Prostate gland (tissue), 2 donors: ENCODE measurements at regions not wholly inside any gene's neighbourhood (a gene's known extent, or its start where the extent isn't known, plus 50 kb on each side); places are given as distances from the start of the nearest gene placed in this dataset.

ENCODE experiments used
- POLR2A ChIP-seq: fragments of 450-650 bp; IDR thresholded peaks from one replicate; pipeline ENCODE4 v1.6.1; 2016; ENCODE audit warnings: antibody characterized with exemption, mild to moderate bottlenecking
- TF ChIP-seq, protein P1 (sequence below), 4 experiments: fragments of 200-600 bp in 2 of 4; fragments of 450-650 bp in 2 of 4; sonication (generic) in 2 of 4; IDR thresholded peaks; 1 replicate in 3 of 4; 2 replicates in 1 of 4; pipeline ENCODE4 v1.5.1; 2016 to 2019; ENCODE audit warnings: antibody characterized with exemption in 4 of 4, mild to moderate bottlenecking in 2 of 4, moderate library complexity in 2 of 4

DNA sequence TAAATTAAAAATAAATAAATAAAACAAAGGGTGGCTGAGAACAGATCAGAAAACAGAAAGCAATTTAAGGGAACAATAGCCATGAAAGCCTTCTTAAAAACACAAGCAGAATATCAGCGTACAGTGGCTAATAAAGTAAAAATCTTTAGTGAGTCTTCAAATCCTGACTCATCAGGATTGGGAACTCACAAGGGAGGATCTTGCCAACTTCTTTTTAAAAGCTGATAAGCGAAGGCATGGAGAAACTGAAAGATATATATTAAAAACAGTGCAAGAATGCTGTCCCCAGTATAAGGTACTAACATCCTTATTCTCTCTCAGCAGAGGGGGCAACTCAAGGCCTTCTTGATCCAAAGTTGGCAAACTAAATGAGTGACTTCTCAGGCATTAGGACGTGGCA, 180.1 kb downstream of the DHX15 start:
- TF ChIP-seq, protein P1, sequence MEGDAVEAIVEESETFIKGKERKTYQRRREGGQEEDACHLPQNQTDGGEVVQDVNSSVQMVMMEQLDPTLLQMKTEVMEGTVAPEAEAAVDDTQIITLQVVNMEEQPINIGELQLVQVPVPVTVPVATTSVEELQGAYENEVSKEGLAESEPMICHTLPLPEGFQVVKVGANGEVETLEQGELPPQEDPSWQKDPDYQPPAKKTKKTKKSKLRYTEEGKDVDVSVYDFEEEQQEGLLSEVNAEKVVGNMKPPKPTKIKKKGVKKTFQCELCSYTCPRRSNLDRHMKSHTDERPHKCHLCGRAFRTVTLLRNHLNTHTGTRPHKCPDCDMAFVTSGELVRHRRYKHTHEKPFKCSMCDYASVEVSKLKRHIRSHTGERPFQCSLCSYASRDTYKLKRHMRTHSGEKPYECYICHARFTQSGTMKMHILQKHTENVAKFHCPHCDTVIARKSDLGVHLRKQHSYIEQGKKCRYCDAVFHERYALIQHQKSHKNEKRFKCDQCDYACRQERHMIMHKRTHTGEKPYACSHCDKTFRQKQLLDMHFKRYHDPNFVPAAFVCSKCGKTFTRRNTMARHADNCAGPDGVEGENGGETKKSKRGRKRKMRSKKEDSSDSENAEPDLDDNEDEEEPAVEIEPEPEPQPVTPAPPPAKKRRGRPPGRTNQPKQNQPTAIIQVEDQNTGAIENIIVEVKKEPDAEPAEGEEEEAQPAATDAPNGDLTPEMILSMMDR (IDR thresholded peaks at IDR 0.05), result no peak
- no peak for TF ChIP-seq POLR2A
